Suprapubic skin (tissue), 4 donors: ENCODE measurements at regions not wholly inside any gene's neighbourhood (a gene's known extent, or its start where the extent isn't known, plus 50 kb on each side); places are given as distances from the start of the nearest gene placed in this dataset.
A peak's percentile ranks its signal among the peaks of the same experiment; 100 is the strongest.

ENCODE experiments used
- DNase-seq, 2 donors: peaks; one replicate each; pipeline ENCODE4 v3.0.0-alpha.2; 2019; ENCODE audit warnings: low spot score in 2 of 2
- H3K27ac ChIP-seq: fragments of 200-600 bp; sonication (generic); one replicate; pipeline ENCODE4 v1.5.1; 2019
- H3K27me3 ChIP-seq: fragments of 200-600 bp; sonication (generic); one replicate; pipeline ENCODE4 v1.5.1; 2019
- H3K36me3 ChIP-seq: fragments of 200-600 bp; sonication (generic); one replicate; pipeline ENCODE4 v1.5.1; 2019
- H3K4me1 ChIP-seq: fragments of 200-600 bp; sonication (generic); one replicate; pipeline ENCODE4 v1.5.1; 2019
- H3K4me3 ChIP-seq: fragments of 200-600 bp; sonication (generic); one replicate; pipeline ENCODE4 v1.5.1; 2019; ENCODE audit warnings: mild to moderate bottlenecking
- H3K9me3 ChIP-seq: fragments of 200-600 bp; sonication (generic); one replicate; pipeline ENCODE4 v1.5.1; 2019
- CTCF ChIP-seq, 2 donors: fragments of 200-600 bp in 1 of 2; fragments of 450-650 bp in 1 of 2; sonication (generic) in 1 of 2; IDR thresholded peaks; one replicate each; pipeline ENCODE4 v1.5.1; 2016 to 2019; ENCODE audit warnings: antibody characterized with exemption in 2 of 2, mild to moderate bottlenecking in 1 of 2, moderate library complexity in 1 of 2
- EP300 ChIP-seq: sonication (generic); formaldehyde crosslinking; IDR thresholded peaks from one replicate; pipeline ENCODE4 v1.6.1; 2017; ENCODE audit warnings: antibody characterized with exemption
- POLR2A ChIP-seq, 2 donors: fragments of 450-650 bp; IDR thresholded peaks; one replicate each; pipeline ENCODE4 v1.6.1; 2017; ENCODE audit warnings: antibody characterized with exemption in 2 of 2, mild to moderate bottlenecking in 2 of 2, moderate library complexity in 2 of 2
- POLR2AphosphoS5 ChIP-seq, 3 donors: sonication (generic); formaldehyde crosslinking; IDR thresholded peaks; one replicate each; pipeline ENCODE4 v1.6.1; 2017; ENCODE audit warnings: antibody characterized with exemption in 3 of 3
- WGBS: methylation state at CpG from one replicate; pipeline ENCODE4 v1.1.5; 2018; 5-methylcytosine and 5-hydroxymethylcytosine counted together

- Histone ChIP-seq H3K9me3 (no peaks in the 10 kb centered on the region), H3K4me1 (no peaks in the 10 kb centered on the region), H3K27ac (no peak overlapping the region), H3K36me3 (no peaks in the 10 kb centered on the region), H3K27me3 (no peaks in the 10 kb centered on the region), H3K4me3 (no peak overlapping the region)
- no peak for DNase-seq
- no peak for TF ChIP-seq POLR2A (IDR thresholded peaks at IDR 0.05)
- TF ChIP-seq EP300: no peak
- no peak for TF ChIP-seq POLR2AphosphoS5 (IDR thresholded peaks at IDR 0.05)
- TF ChIP-seq CTCF (IDR thresholded peaks at IDR 0.05): no peak
- 69% methylated on average over 5 of the region's 5 CpGs for WGBS
These were observed 205.8 kb downstream of the TMEM38B start for GRCh38 chr9:105900123-105900522.

GRCh38 chr9:105901514-105902109, 207.3 kb downstream of the TMEM38B start:
- DNase-seq: no peak
- 23% methylated on average over 4 of the region's 4 CpGs for WGBS
- Histone ChIP-seq H3K36me3 (no peaks in the 10 kb centered on the region), H3K4me3 (no peak overlapping the region), H3K27ac (no peak overlapping the region), H3K4me1 (no peaks in the 10 kb centered on the region), H3K9me3 (no peaks in the 10 kb centered on the region), H3K27me3 (no peaks in the 10 kb centered on the region)
- no peak for TF ChIP-seq POLR2AphosphoS5 (IDR thresholded peaks at IDR 0.05)
- peak; percentile 8 to 50 for TF ChIP-seq CTCF (IDR thresholded peaks at IDR 0.05)
- TF ChIP-seq POLR2A (IDR thresholded peaks at IDR 0.05): no peak
- TF ChIP-seq EP300: no peak

GRCh38 chr9:105908069-105908468, 213.7 kb downstream of the TMEM38B start:
- Histone ChIP-seq H3K4me1 (no peaks in the 10 kb centered on the region), H3K27me3 (no peaks in the 10 kb centered on the region), H3K9me3 (no peaks in the 10 kb centered on the region), H3K36me3 (no peaks in the 10 kb centered on the region), H3K27ac (no peak overlapping the region), H3K4me3 (no peak overlapping the region)
- TF ChIP-seq POLR2A (IDR thresholded peaks at IDR 0.05) (no peak), CTCF (IDR thresholded peaks at IDR 0.05) (no peak), EP300 (no peak), POLR2AphosphoS5 (IDR thresholded peaks at IDR 0.05) (no peak)
- 95% methylated on average over 2 of the region's 2 CpGs for WGBS
- DNase-seq: no peak

- TF ChIP-seq CTCF (IDR thresholded peaks at IDR 0.05) (no peak), POLR2A (IDR thresholded peaks at IDR 0.05) (no peak), POLR2AphosphoS5 (IDR thresholded peaks at IDR 0.05) (no peak), EP300 (no peak)
- H3K4me3 ChIP-seq: no peak overlapping the region
- no peaks in the 10 kb centered on the region for H3K9me3 ChIP-seq
- H3K27me3 ChIP-seq: no peaks in the 10 kb centered on the region
- no peaks in the 10 kb centered on the region for H3K4me1 ChIP-seq
- no peaks in the 10 kb centered on the region for H3K36me3 ChIP-seq
- H3K27ac ChIP-seq: no peak overlapping the region
- DNase-seq: no peak
- WGBS: 39% methylated on average over 5 of the region's 5 CpGs
These were observed 217.0 kb downstream of the TMEM38B start for GRCh38 chr9:105911104-105911911.

GRCh38 chr9:105912157-105912862, 218.0 kb downstream of the TMEM38B start:
- Histone ChIP-seq H3K27ac (no peak overlapping the region), H3K27me3 (no peaks in the 10 kb centered on the region), H3K36me3 (no peaks in the 10 kb centered on the region), H3K4me1 (no peaks in the 10 kb centered on the region), H3K9me3 (no peaks in the 10 kb centered on the region), H3K4me3 (no peak overlapping the region)
- no peak for TF ChIP-seq CTCF (IDR thresholded peaks at IDR 0.05)
- no peak for TF ChIP-seq POLR2A (IDR thresholded peaks at IDR 0.05)
- no peak for TF ChIP-seq EP300
- TF ChIP-seq POLR2AphosphoS5 (IDR thresholded peaks at IDR 0.05): no peak
- DNase-seq: no peak
- WGBS: 65% methylated on average over 1 of the region's 1 CpG
